GM18858 (cell line): ENCODE measurements at regions not wholly inside any gene's neighbourhood (a gene's known extent, or its start where the extent isn't known, plus 50 kb on each side); places are given as distances from the start of the nearest gene placed in this dataset.
"Not testable (repeated sequence)": the region's sequence is repeated elsewhere in the genome, so short reads cannot be mapped to it uniquely, and the experiment has no call there.

ENCODE experiments used
- ATAC-seq: cut with Tn5 transposase; IDR thresholded peaks from one replicate; pipeline ENCODE4 v1.9.1; 2021; ENCODE audit not compliant: unreplicated experiment

DNA sequence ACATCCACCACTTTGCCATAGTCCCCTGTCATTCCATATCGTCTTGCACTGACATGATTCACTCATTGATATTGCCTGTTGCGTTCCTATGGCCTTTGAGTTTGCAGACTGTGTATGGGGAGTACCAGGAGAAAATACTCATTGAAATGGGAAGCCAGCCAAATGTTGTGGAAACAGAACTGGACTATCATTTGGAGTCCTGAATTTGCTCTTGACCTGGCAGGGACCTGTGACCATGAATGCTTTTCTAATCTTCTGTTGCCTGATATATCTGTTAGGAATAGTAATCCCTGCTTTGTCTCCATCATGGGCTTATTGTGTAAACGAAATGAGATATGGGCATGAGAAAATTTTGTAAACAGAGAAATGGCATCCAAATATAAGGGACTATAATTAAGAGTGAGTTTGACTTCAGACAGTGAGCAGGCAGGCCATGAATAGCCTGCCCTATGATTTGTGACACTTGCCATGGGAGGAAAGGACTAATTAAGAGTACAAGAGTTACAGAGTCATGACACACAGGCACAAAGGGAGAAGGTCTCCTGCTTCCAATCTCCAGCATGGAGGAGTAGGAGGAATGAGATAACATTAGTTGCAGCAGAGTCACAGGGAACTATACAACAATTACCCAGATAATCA is 572.9 kb upstream of the SGCD start:
- ATAC-seq: no peak

DNA sequence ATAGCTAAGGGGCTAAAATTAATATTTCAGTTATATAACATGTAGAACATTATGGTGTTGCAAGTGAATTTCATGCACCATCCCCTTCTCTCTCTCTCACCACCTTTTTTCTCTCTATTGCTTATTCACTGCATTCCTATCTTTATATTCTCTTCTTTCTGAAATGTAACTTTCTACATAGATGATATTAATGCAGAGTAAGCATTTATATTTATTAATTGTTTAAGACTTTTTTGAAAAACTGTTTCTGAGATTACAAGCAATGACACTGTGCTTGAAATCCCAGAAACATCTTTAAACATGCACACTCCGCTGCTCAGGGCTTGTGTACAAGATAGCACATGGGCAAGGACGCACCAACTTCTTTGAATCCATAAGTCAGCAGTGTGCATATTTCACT is 567.7 kb upstream of the SGCD start:
- no peak for ATAC-seq

DNA sequence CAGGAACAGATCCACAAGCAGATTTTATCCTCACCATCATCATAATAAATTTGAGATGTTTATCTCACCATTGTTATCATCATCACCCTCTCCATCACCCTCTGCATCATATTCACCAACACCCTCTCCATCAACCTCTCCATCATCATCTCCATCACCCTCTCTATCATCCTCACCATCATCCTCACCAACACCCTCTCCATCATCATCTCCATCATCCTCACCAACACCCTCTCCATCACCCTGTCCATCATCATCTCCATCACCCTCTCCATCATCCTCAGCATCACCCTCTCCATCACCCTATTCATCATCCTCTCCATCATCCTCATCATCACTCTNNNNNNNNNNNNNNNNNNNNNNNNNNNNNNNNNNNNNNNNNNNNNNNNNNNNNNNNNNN is 567.0 kb upstream of the SGCD start:
- ATAC-seq: no peak

DNA sequence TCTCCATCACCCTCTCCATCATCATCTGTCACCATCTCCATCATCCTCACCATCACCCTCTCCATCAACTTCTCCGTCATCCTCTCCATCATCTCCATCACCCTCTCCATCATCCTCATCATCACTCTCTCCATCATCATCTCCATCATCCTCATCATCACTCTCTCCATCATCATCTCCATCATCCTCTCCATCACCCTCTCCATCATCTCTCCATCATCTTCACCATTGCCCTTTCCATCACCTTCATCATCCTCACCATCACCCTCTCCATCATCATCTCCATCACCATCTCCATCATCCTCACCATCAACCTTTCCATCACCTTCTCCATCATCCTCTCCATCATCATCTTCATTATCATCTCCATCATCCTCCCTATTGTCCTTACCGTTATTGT is 565.5 kb upstream of the SGCD start:
- no peak for ATAC-seq

DNA sequence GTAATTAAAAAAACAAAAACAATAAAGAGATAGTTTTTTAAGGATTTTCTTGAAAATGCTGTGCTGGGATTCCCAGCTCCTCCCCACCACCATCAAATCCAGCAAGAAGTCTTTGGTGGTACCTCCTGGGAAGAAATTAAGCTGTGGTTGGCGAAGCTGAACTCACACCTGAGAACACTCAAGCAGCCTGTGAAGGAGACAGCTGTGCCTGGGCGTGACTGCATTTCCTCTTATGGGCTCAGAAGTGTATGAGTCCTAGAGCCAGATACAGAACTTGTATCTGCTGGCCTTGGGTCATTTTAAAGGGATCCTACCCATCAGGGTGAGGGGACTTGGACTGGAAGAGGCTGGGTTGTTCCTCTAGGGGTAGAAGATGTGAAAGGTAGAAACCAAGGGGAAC is 561.2 kb upstream of the SGCD start:
- ATAC-seq: no peak

DNA sequence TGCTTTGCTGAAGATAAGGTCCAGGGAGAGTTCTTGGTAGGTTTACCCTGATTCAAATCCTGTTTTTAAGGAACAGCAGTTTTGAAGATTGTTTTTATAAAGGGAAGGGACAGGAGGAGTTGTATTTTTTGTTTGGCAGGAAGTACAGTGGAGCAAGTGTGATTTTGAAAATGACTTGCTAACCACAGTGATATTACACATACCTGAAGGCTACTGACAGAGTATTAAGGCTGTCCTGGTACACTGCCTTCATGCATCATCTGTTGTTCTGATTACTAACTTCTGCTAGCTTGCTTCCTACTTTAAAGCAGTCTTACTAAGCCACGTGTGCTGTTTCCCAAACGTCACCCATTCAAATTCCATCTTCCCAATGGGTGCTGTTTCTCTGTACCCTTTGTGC is 559.5 kb upstream of the SGCD start:
- ATAC-seq: no peak

DNA sequence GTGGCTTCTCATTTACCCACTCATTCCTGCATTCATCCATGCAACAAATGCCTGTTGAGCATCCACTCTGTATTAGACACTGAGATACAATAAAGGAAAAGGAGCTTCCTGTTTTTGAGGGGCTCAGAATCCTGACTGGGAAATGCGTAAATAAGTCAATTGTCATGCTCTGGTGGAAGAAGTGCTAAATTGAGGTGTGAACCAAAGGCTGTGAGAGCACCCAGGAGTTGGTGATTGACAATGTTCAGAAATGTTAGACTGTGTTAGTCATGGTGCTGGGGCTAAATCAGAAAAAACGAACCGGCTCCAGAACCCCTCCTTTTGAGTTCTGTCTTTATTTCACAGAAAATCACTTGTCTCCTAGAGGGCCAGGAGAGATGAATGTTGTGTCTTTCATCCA is 558.6 kb upstream of the SGCD start:
- ATAC-seq: no peak

DNA sequence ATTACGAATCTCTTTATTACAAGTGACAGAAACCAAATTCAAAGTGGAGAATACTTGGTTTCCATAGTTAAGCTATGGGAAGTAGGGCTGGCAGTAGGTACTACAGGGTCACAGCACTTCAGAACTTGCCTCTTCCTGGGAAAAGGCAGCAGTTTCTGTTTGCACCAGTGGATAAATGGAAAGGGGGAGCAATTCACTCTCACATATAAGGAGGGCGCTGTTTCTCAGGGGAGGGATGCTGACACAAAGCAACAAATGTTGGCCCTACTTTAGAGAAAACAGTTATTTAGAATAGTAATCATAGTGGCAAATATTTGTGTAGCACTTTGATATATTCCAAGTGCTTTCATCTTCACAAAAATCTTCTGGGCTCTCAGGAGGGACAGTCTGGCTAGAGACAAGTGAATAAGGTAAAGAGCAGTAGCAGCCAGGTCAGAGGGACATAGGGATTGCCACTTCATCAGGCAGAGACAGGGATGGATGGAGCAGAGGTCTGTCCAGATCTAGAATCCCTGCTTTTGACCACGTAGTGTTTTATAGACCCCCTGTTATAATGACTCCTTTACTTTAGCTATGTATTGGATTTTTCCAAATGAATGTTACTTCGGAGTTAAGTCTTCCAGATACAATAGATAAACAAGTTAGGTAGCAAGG is 554.8 kb upstream of the SGCD start:
- ATAC-seq: no peak

DNA sequence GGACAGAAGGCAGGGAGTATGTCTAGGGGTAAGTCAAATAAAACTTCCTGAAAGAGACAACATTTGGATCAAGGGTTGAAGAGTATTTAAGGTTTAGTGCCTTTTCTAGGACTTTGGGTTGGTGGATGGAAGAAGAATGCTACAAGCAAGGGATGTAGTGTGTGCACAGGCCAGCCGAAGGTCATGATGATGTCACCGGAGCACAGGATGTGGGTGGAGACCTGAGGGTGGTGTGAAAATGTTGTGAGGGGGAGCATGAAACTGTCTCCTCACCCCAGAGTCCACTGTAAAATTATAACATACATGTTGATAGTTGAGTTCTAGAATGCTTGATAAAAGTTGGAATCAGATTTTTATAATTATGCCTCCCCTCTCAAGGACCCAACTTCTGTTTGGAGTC is 553.3 kb upstream of the SGCD start:
- ATAC-seq: no peak

DNA sequence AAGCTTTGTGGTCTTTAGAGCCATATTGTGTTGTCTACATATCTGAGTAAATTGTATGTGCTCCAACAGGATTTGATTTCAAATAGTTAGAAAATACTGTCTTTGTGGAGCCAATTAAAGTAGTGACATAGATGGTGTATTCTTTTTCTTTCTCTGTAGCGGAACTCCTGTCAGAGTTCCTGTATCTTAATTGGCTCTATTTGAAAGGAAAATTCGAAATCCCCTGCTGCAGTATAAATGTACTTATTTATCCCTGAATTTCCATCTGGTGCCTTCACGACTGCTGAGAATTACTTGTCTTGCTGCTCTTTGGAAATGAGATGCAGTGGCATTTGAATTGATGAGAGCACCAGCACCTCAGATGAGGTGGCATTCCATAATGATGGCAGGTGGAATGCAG is 546.7 kb upstream of the SGCD start:
- ATAC-seq: no peak

DNA sequence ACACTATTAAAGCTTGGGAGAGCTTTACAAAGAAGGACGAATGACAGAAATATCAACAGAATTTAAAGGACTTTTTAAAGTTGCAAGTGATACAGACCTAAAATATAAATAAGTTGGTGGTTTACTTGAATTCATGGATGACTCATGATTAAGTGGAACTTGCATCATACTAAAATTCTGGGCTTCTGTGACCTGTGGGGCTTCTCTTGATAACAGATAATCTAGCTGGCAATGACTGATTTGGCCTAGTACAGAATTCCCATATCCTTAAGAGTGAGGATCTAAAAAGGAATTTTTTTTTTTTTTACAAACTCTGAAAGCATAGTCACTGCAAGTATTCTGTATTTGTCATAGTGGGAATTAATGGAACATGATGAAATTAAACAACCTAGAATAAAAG is 543.7 kb upstream of the SGCD start:
- ATAC-seq: no peak

DNA sequence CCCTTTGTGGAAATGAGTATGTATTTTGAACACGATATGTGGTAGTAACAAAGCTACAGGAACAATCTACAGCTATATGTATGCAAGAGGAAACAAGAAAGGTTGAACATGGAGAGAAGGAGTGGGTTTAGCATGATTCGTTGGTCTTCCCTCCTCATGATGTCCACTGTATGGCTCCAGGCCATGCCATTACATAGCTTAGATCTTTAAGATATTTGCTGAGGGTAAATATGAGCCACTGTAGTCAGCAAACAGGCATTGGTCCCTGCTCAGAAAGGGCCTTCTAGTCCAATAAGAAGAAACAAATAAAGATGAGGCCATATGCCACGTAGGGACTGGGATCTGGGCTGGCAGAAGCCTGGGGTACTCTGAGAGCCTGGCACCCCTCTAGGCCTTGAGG is 543.2 kb upstream of the SGCD start:
- ATAC-seq: no peak

DNA sequence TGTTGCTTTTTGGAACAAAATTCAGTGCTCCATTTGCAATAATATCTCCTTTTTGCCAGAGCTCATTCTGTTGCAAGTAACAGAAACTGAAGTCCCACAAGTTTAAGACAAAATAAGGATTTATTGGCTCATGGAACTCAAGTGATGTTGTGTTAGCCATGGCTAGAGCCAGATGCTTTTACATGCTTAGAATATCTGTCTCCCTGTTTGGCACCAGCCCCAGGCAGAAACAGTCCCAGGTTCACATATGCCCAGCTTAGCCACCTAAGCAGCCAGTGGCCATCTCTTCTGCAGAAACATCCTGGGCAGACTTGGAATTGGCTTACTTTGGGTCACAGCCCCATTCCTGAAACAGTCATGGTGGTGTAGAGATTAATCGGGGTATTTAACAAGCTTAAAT is 540.9 kb upstream of the SGCD start:
- ATAC-seq: no peak

DNA sequence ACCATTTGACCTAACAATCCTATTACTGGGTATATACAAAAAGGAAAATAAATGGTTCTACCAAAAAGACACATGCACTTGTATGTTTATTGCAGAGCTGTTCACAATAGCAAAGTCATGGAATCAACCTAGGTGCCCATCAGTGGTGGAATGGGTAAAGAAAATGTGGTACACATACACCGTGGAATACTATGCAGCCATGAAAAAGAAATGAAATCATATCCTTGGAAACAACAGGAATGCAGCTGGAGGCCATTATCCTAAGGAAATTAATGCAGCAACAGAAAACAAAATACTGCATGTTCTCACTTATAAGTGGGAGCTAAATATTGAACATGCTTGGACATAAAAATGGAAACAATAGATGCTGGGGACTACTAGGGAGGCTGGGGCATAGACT is 534.1 kb upstream of the SGCD start:
- no peak for ATAC-seq

DNA sequence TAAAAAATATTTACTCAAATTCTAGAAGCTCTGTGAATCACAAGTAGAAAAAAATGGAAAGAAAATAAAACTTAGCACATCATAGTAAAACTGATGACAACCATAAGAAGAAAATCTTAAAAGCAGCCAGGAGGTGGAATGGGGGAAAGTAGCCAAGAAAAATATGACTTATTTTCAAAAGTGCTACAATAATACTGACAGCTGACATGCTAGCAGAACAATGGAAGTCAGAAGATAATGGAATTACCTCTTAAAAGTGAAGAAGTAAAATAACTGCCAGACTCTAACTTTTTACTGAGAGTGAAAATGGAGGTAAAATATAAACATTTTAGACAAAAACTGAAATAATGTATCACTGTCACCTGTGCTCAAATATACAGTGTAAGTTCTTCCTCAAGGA is 532.2 kb upstream of the SGCD start:
- no peak for ATAC-seq

DNA sequence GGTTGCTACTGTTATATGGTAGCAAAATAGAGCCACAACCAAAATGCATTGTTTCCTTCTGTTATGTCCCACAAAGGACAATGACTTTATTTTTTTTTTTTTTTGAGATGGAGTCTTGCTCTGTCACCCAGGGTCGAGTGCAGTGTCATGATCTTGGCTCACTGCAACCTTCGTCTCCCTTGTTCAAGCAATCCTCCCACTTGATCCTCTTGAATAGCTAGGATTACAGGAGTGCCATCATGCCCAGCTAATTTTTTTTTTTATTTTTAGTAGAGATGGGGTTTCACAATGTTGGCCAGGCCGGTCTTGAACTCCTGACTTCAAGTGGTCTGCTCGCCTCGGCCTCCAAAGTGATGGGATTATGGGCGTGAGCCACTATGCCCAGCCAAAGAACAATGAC is 527.7 kb upstream of the SGCD start:
- no peak for ATAC-seq

DNA sequence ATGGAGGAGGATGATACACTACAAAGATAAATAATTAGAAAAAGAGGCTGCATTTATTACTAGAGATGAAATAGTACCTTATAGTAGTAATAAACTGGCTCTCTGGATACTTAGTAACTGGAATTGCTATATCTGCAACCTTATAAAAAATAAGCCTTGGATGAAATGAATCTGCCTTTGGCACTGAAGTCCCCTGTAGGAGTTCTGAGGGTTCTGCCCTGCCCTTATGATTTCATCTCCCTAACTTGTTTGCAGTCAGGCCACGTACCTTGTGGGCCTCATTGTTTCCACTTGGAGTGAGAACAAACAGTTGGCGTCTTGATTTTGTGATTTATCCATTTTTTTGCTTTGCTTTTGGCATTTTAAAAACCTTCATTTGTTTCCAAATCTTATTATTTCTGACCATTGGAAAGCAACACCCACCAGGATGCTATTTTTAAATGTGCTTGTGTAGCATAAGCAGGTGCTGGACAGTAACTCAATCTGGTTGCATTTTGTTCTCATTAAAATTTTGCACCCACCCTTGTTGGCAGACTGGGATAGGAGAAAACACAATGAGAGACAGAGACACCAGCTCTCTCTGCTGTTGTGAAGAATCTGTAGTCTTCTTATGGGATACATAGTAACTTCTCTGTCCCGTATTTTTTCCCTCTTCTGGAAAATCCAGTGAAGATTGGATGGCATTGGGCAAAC is 518.9 kb upstream of the SGCD start:
- ATAC-seq: no peak

DNA sequence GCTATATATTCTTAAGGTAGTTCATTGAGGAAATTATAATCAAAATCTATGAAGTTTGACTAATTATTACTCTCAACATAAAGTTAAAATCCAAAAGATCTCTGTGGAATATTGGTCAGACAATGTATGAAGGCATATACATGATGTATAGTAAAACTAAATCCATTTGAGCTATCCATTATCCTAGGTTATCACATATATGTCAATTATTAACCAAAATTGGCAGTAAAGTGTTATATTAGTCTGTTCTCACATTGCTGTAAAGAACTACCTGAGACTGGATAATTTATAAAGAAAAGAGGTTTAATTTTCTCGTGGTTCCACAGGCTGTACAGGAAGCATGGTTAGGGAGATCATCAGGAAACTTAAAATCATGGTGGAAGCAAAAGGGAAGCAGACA is 511.7 kb upstream of the SGCD start:
- ATAC-seq: no peak

DNA sequence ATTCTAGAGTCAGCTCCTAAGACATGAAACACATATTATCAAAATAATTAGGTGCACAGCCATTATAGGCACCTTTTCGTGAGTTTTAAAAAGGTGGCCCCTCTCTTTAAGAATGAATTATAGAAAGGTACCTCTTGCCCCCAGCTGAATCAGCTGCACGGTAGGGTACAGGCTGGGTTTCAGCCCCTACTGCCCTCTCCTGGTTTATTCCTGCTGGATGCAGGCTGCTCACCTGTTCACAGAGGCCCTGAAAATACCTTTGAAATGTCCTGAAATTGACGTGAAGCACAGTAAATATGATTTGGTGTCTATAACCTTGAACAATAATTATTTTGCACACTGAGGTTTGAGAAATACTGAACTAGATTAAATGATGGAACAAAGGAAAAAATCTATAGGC is 504.8 kb upstream of the SGCD start:
- ATAC-seq: no peak

DNA sequence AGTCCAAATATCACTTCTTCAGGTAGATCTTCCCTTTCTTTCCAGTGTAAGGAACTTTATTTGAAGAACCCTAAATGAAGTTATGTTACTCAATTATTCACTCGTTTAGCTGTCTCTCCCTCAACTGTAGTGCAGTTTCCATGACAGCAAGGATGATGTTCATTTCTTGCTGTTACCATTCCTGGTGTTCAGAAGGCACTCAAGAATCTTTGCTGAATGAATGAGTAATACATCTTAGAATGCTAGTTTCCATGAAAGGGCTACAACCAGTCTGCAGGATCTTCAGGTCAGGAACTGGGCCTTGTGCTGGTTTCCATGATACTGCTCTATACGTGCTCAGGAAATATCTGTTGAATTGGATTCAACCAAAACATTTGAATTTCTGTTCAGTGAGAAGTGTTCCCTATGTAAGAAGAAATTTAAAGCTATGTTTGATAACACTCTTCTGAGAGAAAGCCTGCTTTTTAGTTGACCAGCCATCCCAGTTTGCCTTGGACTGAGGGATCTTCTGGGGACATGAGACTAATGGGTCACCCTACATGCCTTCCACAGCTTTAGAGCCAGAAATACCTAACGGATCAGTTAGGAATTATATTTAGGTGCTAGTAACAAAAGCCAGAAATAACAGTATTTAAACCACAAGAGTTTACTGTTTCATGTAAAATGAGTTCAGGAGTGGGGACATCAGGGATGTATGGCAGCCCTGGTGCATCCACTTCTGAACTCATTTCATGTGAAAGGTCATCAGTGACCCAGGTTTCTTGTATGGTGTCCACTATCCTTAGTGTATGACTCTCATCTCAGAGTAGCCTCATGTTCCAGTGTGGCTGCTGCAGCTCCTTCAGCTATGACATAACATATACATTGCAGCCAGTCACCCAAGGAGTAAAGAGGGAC is 500.1 kb upstream of the SGCD start:
- ATAC-seq: no peak

DNA sequence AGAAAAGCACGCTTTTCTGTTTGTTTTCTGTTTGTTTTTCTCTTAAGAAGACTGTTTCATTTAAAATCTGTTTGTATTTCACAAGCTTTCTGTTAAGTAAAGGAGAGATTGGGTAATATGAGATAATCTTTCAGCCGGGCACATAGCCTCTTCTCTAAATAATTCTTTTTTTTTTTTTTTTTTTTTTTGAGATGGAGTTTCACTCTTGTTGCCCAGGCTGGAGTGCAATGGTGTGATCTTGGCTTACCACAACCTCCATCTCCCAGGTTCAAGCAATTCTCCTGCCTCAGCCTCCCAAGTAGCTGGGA is 499.5 kb upstream of the SGCD start:
- not testable (repeated sequence) for ATAC-seq

DNA sequence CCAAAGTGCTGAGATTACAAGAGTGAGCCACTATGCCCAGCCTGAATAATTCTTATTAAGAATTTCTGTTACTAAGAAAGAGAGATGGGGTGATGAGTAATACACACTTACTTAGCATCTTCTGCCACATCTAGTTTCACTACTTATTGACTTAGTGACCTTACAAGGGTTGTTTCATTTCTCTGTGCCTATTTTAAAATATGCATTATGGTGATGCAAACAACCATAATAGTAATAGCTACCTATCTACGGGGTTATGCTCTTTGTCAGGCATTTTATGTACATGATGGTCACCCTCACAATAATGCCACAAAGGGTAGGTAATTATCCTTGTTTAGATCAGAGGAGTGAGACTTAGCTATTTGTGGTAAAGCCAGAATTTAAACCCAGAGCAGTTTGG is 499.0 kb upstream of the SGCD start:
- ATAC-seq: peak; percentile 98
